ENCODE measurements at regions not wholly inside any gene's neighbourhood (a gene's known extent, or its start where the extent isn't known, plus 50 kb on each side); places are given as distances from the start of the nearest gene placed in this dataset.

- no peak for TF ChIP-seq EZH2 (IDR thresholded peaks at IDR 0.05; ENCODE audit: low read length)
- TF ChIP-seq, protein P1, sequence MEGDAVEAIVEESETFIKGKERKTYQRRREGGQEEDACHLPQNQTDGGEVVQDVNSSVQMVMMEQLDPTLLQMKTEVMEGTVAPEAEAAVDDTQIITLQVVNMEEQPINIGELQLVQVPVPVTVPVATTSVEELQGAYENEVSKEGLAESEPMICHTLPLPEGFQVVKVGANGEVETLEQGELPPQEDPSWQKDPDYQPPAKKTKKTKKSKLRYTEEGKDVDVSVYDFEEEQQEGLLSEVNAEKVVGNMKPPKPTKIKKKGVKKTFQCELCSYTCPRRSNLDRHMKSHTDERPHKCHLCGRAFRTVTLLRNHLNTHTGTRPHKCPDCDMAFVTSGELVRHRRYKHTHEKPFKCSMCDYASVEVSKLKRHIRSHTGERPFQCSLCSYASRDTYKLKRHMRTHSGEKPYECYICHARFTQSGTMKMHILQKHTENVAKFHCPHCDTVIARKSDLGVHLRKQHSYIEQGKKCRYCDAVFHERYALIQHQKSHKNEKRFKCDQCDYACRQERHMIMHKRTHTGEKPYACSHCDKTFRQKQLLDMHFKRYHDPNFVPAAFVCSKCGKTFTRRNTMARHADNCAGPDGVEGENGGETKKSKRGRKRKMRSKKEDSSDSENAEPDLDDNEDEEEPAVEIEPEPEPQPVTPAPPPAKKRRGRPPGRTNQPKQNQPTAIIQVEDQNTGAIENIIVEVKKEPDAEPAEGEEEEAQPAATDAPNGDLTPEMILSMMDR (optimal IDR thresholded peaks at IDR 0.05 in 1 of 3, IDR thresholded peaks at IDR 0.05 in 1 of 3, conservative IDR thresholded peaks at IDR 0.05 in 1 of 3; ENCODE audit: extremely low read depth in 1 of 3, insufficient read depth in 2 of 3, low read length in 3 of 3), result no peak
- Histone ChIP-seq H3K9ac (ENCODE audit: control insufficient read depth, extremely low read depth, insufficient read depth, low read length) (no peak overlapping the region), H3K4me1 (ENCODE audit: control insufficient read depth, extremely low read depth, insufficient read depth, low read length) (no peaks in the 10 kb centered on the region), H4K20me1 (ENCODE audit: control insufficient read depth, extremely low read depth, insufficient read depth, low read length) (no peaks in the 10 kb centered on the region), H3K4me3 (ENCODE audit: control insufficient read depth in 2 of 3, extremely low read depth in 1 of 3, insufficient read depth in 2 of 3, low read depth in 1 of 3, low read length in 3 of 3) (no peak overlapping the region), H3K27ac (ENCODE audit: control insufficient read depth, insufficient read depth, low read length) (no peak overlapping the region), H3K79me2 (ENCODE audit: control insufficient read depth, insufficient read depth, low read length) (no peaks in the 10 kb centered on the region), H3K36me3 (ENCODE audit: control insufficient read depth in 2 of 2, extremely low read depth in 1 of 2, insufficient read depth in 2 of 2, low read length in 2 of 2) (no peaks in the 10 kb centered on the region), H3K4me2 (ENCODE audit: control insufficient read depth, extremely low read depth, insufficient read depth, low read depth, low read length) (no peak overlapping the region), H3K9me3 (ENCODE audit: control insufficient read depth, low read depth, low read length) (no peaks in the 10 kb centered on the region), H3K9me1 (ENCODE audit: control insufficient read depth, extremely low read depth, insufficient read depth, low read length) (no peaks in the 10 kb centered on the region), H2AFZ (ENCODE audit: control insufficient read depth, low read length) (no peak overlapping the region), H3K27me3 (ENCODE audit: control insufficient read depth, extremely low read depth, insufficient read depth, low read length) (no peaks in the 10 kb centered on the region)
- FAIRE-seq (no peak), DNase-seq (ENCODE audit: low read depth, low spot score) (no peak)
- dilution Hi-C loops (cut with MboI; ENCODE audit: extremely low pct_ligation_motif_present, low sequenced_read_pairs), result no loop called here
Observed at GRCh38 chr10:61356354-61356753, 96.8 kb downstream of the TMEM26 start.

DNA sequence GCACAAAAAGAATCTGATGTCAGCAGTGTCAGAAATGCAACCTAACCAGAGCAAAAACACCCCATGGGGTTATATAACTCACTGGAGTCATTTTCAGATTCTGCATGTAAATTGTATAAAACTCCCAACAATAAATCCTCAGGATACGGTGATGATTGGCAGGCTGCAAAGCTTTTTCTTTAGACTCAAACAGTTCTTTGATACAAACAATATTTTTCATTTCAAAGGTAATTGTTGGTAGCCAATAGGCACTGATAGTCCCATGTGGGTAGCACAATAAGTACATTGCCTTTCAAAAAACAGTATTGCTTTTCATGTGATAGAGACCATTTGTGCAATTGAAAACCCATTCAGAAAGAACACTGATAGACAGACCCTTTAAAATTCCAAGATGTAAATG is 98.0 kb downstream of the TMEM26 start:
- H4K20me1 ChIP-seq (ENCODE audit: control insufficient read depth, extremely low read depth, insufficient read depth, low read length), result no peaks in the 10 kb centered on the region
- TF ChIP-seq, protein P1 (optimal IDR thresholded peaks at IDR 0.05 in 1 of 3, IDR thresholded peaks at IDR 0.05 in 1 of 3, conservative IDR thresholded peaks at IDR 0.05 in 1 of 3; ENCODE audit: extremely low read depth in 1 of 3, insufficient read depth in 2 of 3, low read length in 3 of 3), result no peak
- no peak for TF ChIP-seq EZH2 (IDR thresholded peaks at IDR 0.05; ENCODE audit: low read length)
- dilution Hi-C loops (cut with MboI; ENCODE audit: extremely low pct_ligation_motif_present, low sequenced_read_pairs), result no loop called here
- H3K36me3 ChIP-seq (ENCODE audit: control insufficient read depth in 2 of 2, extremely low read depth in 1 of 2, insufficient read depth in 2 of 2, low read length in 2 of 2), result no peaks in the 10 kb centered on the region
- H3K9me1 ChIP-seq (ENCODE audit: control insufficient read depth, extremely low read depth, insufficient read depth, low read length), result no peaks in the 10 kb centered on the region
- H3K79me2 ChIP-seq (ENCODE audit: control insufficient read depth, insufficient read depth, low read length), result no peaks in the 10 kb centered on the region
- no peak overlapping the region for H3K9ac ChIP-seq (ENCODE audit: control insufficient read depth, extremely low read depth, insufficient read depth, low read length)
- H3K9me3 ChIP-seq (ENCODE audit: control insufficient read depth, low read depth, low read length), result no peaks in the 10 kb centered on the region
- no peak for FAIRE-seq
- H3K4me1 ChIP-seq (ENCODE audit: control insufficient read depth, extremely low read depth, insufficient read depth, low read length), result no peaks in the 10 kb centered on the region
- no peak for DNase-seq (ENCODE audit: low read depth, low spot score)
- no peak overlapping the region for H2AFZ ChIP-seq (ENCODE audit: control insufficient read depth, low read length)
- no peak overlapping the region for H3K27ac ChIP-seq (ENCODE audit: control insufficient read depth, insufficient read depth, low read length)
- no peak overlapping the region for H3K4me3 ChIP-seq (ENCODE audit: control insufficient read depth in 2 of 3, extremely low read depth in 1 of 3, insufficient read depth in 2 of 3, low read depth in 1 of 3, low read length in 3 of 3)
- no peak overlapping the region for H3K4me2 ChIP-seq (ENCODE audit: control insufficient read depth, extremely low read depth, insufficient read depth, low read depth, low read length)
- H3K27me3 ChIP-seq (ENCODE audit: control insufficient read depth, extremely low read depth, insufficient read depth, low read length), result no peaks in the 10 kb centered on the region

Measured in keratinocyte (primary cell).